ENCODE measurements at regions not wholly inside any gene's neighbourhood (a gene's known extent, or its start where the extent isn't known, plus 50 kb on each side); places are given as distances from the start of the nearest gene placed in this dataset.

GRCh38 chr6:164532198-164533044 is 777.0 kb downstream of the C6orf118 start:
- POLR2A ChIA-PET: interaction anchor here (0.6 kb wide), 1 partner anchor 354 kb away, joined by 4 read pairs; no protein-coding TSS in a partner anchor
- Mint-ChIP-seq H3K27ac (ENCODE audit: low read depth, unreplicated experiment) (no peak overlapping the region), H3K4me3 (ENCODE audit: unreplicated experiment) (no peak overlapping the region), H3K4me1 (ENCODE audit: insufficient read depth, unreplicated experiment) (peaks cover 6% of the 10 kb centered on the region), H3K36me3 (ENCODE audit: insufficient read depth, unreplicated experiment) (no peaks in the 10 kb centered on the region), H3K9me3 (ENCODE audit: unreplicated experiment) (peaks cover under 1% of the 10 kb centered on the region), H3K27me3 (ENCODE audit: insufficient read depth, unreplicated experiment) (no peaks in the 10 kb centered on the region)
- no TSS peak for BruUV-seq (replicated peaks)
- DNase-seq (ENCODE audit: unreplicated experiment): no peak
- CTCF ChIA-PET: no interaction called here
- intact Hi-C loops (cut with micrococcal nuclease): no loop called here
- no peak for TF ChIP-seq CTCF (IDR thresholded peaks at IDR 0.05; ENCODE audit: unreplicated experiment)

- POLR2A ChIA-PET: interaction anchor here (0.6 kb wide), 1 partner anchor 354 kb away, joined by 4 read pairs; no protein-coding TSS in a partner anchor
- DNase-seq (ENCODE audit: unreplicated experiment): no peak
- H3K4me1 Mint-ChIP-seq (ENCODE audit: insufficient read depth, unreplicated experiment): peaks cover 6% of the 10 kb centered on the region
- no TSS peak for BruUV-seq (replicated peaks)
- no peak overlapping the region for H3K4me3 Mint-ChIP-seq (ENCODE audit: unreplicated experiment)
- no peaks in the 10 kb centered on the region for H3K36me3 Mint-ChIP-seq (ENCODE audit: insufficient read depth, unreplicated experiment)
- intact Hi-C loops (cut with micrococcal nuclease): no loop called here
- H3K27me3 Mint-ChIP-seq (ENCODE audit: insufficient read depth, unreplicated experiment): no peaks in the 10 kb centered on the region
- peaks cover 2% of the 10 kb centered on the region for H3K9me3 Mint-ChIP-seq (ENCODE audit: unreplicated experiment)
- no peak overlapping the region for H3K27ac Mint-ChIP-seq (ENCODE audit: low read depth, unreplicated experiment)
- CTCF ChIA-PET: no interaction called here
- TF ChIP-seq CTCF (IDR thresholded peaks at IDR 0.05; ENCODE audit: unreplicated experiment): no peak
These were observed 777.7 kb downstream of the C6orf118 start for GRCh38 chr6:164531736-164532135.

GRCh38 chr6:164528539-164528938 is 780.9 kb downstream of the C6orf118 start:
- no peak for TF ChIP-seq CTCF (IDR thresholded peaks at IDR 0.05; ENCODE audit: unreplicated experiment)
- Mint-ChIP-seq H3K4me1 (ENCODE audit: insufficient read depth, unreplicated experiment) (peaks cover 6% of the 10 kb centered on the region), H3K36me3 (ENCODE audit: insufficient read depth, unreplicated experiment) (no peaks in the 10 kb centered on the region), H3K4me3 (ENCODE audit: unreplicated experiment) (no peak overlapping the region), H3K27me3 (ENCODE audit: insufficient read depth, unreplicated experiment) (no peaks in the 10 kb centered on the region), H3K27ac (ENCODE audit: low read depth, unreplicated experiment) (no peak overlapping the region), H3K9me3 (ENCODE audit: unreplicated experiment) (peaks cover 14% of the 10 kb centered on the region)
- intact Hi-C loops (cut with micrococcal nuclease): no loop called here
- BruUV-seq (replicated peaks): no TSS peak
- ChIA-PET CTCF (no interaction called here), POLR2A (no interaction called here)
- no peak for DNase-seq (ENCODE audit: unreplicated experiment)

GRCh38 chr6:164523087-164523654 is 786.2 kb downstream of the C6orf118 start:
- POLR2A ChIA-PET: interaction anchor here (0.6 kb wide), 1 partner anchor 287 kb away, joined by 4 read pairs; no protein-coding TSS in a partner anchor

More at GRCh38 chr6:164523087-164523654, 786.2 kb downstream of the C6orf118 start:
- TF ChIP-seq CTCF (IDR thresholded peaks at IDR 0.05; ENCODE audit: unreplicated experiment): no peak
- H3K4me3 Mint-ChIP-seq (ENCODE audit: unreplicated experiment): no peak overlapping the region
- peaks cover 29% of the 10 kb centered on the region for H3K9me3 Mint-ChIP-seq (ENCODE audit: unreplicated experiment)
- H3K27me3 Mint-ChIP-seq (ENCODE audit: insufficient read depth, unreplicated experiment): no peaks in the 10 kb centered on the region
- no peaks in the 10 kb centered on the region for H3K4me1 Mint-ChIP-seq (ENCODE audit: insufficient read depth, unreplicated experiment)
- no peak overlapping the region for H3K27ac Mint-ChIP-seq (ENCODE audit: low read depth, unreplicated experiment)
- CTCF ChIA-PET: no interaction called here
- no TSS peak for BruUV-seq (replicated peaks)
- no peak for DNase-seq (ENCODE audit: unreplicated experiment)
- H3K36me3 Mint-ChIP-seq (ENCODE audit: insufficient read depth, unreplicated experiment): no peaks in the 10 kb centered on the region
- intact Hi-C loops (cut with micrococcal nuclease): no loop called here
